ENCODE measurements at regions not wholly inside any gene's neighbourhood (a gene's known extent, or its start where the extent isn't known, plus 50 kb on each side); places are given as distances from the start of the nearest gene placed in this dataset.

GRCh38 chr2:174660984-174661675 lies 63.5 kb upstream of the WIPF1 start:
- no peak overlapping the region for H3K4me3 ChIP-seq (ENCODE audit: low read length)
- no peak for TF ChIP-seq ZNF274 (IDR thresholded peaks at IDR 0.05; ENCODE audit: low read depth, low read length)

GRCh38 chr2:174659069-174659900 lies 61.7 kb upstream of the WIPF1 start:
- H3K4me3 ChIP-seq (ENCODE audit: low read length) = no peak overlapping the region
- no peak for TF ChIP-seq ZNF274 (IDR thresholded peaks at IDR 0.05; ENCODE audit: low read depth, low read length)

DNA sequence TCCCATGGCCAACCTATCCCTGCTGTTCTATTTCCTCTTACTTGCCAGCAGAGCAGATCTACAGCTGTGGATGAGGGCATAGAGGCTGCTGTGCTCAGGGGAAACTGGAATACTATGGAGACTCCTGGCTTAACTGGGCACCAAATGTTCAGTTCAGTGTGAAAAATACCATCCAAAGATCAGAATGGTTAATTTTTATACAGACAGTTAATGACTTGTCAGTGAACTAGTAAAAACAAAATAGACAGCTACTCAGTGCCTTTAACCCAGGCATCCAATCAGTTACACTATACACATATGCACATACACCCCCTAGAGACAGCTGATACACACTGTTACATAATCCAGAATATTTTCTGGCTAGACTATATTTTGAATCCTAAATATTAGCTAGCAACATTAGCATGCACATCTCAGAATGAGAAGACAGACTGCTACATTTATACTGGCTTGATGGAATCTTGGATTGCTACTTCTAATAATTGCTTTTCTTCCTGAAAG lies 59.1 kb upstream of the WIPF1 start:
- no peak overlapping the region for H3K4me3 ChIP-seq (ENCODE audit: low read length)
- TF ChIP-seq ZNF274 (IDR thresholded peaks at IDR 0.05; ENCODE audit: low read depth, low read length) = no peak

DNA sequence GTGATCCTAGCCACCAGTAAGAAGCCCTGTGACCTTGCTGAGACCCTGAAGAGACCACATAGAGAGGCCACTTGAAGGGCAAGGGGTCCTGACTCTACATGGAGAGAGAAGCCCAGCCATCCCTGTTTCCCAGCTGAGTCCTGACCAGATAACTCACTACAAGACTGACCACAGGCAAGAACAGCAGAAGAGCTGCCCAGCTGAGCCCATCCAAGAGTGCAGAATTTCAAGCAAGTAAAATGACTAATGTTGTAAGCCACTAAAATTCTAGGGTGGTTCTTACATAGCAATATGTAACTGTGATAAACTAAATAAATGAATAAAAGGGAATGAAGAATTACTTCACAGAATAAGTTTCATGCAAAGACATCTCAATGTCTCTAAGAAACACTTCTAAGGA lies 58.4 kb upstream of the WIPF1 start:
- no peak for TF ChIP-seq ZNF274 (IDR thresholded peaks at IDR 0.05; ENCODE audit: low read depth, low read length)
- no peak overlapping the region for H3K4me3 ChIP-seq (ENCODE audit: low read length)

GRCh38 chr2:174654419-174654941 lies 56.9 kb upstream of the WIPF1 start:
- TF ChIP-seq ZNF274 (IDR thresholded peaks at IDR 0.05; ENCODE audit: low read depth, low read length) = no peak
- no peak overlapping the region for H3K4me3 ChIP-seq (ENCODE audit: low read length)

- no peak overlapping the region for H3K4me3 ChIP-seq (ENCODE audit: low read length)
- no peak for TF ChIP-seq ZNF274 (IDR thresholded peaks at IDR 0.05; ENCODE audit: low read depth, low read length)
Measured at GRCh38 chr2:174648896-174649295, 51.3 kb upstream of the WIPF1 start.

Data from GM08714 (cell line).